ENCODE measurements at regions not wholly inside any gene's neighbourhood (a gene's known extent, or its start where the extent isn't known, plus 50 kb on each side); places are given as distances from the start of the nearest gene placed in this dataset.
"Not testable (repeated sequence)": the region's sequence is repeated elsewhere in the genome, so short reads cannot be mapped to it uniquely, and the experiment has no call there.

- DNase-seq: no peak
These were observed 474.2 kb upstream of the FTMT start for GRCh38 chr5:121377461-121377860.

- no peak for DNase-seq
These were observed 473.6 kb upstream of the FTMT start for GRCh38 chr5:121378046-121378445.

GRCh38 chr5:121378559-121379359 is 472.9 kb upstream of the FTMT start:
- no peak for DNase-seq

- DNase-seq: no peak
These were observed 471.6 kb upstream of the FTMT start for GRCh38 chr5:121380066-121380465.

GRCh38 chr5:121384359-121384758 is 467.3 kb upstream of the FTMT start:
- DNase-seq: no peak

- DNase-seq: no peak
These were observed 465.3 kb upstream of the FTMT start for GRCh38 chr5:121386334-121386733.

GRCh38 chr5:121396716-121397115 is 455.0 kb upstream of the FTMT start:
- DNase-seq: no peak

GRCh38 chr5:121399879-121400278 is 451.8 kb upstream of the FTMT start:
- DNase-seq: no peak

GRCh38 chr5:121408778-121409177 is 442.9 kb upstream of the FTMT start:
- DNase-seq: no peak

GRCh38 chr5:121415270-121415669 is 436.4 kb upstream of the FTMT start:
- DNase-seq: no peak

GRCh38 chr5:121421646-121422045 is 430.0 kb upstream of the FTMT start:
- DNase-seq: no peak

- no peak for DNase-seq
These were observed 426.7 kb upstream of the FTMT start for GRCh38 chr5:121424976-121425375.

GRCh38 chr5:121426153-121426552 is 425.5 kb upstream of the FTMT start:
- DNase-seq: no peak

- no peak for DNase-seq
These were observed 421.9 kb upstream of the FTMT start for GRCh38 chr5:121429761-121430160.

GRCh38 chr5:121430538-121430937 is 421.1 kb upstream of the FTMT start:
- DNase-seq: no peak

GRCh38 chr5:121445511-121445910 is 406.2 kb upstream of the FTMT start:
- no peak for DNase-seq

GRCh38 chr5:121462441-121462840 is 389.2 kb upstream of the FTMT start:
- no peak for DNase-seq

- DNase-seq: not testable (repeated sequence)
These were observed 380.5 kb upstream of the FTMT start for GRCh38 chr5:121471222-121471621.

- no peak for DNase-seq
These were observed 373.0 kb upstream of the FTMT start for GRCh38 chr5:121478636-121479035.

- no peak for DNase-seq
These were observed 372.3 kb upstream of the FTMT start for GRCh38 chr5:121479337-121479736.

GRCh38 chr5:121485281-121485680 is 366.4 kb upstream of the FTMT start:
- DNase-seq: no peak

- DNase-seq: not testable (repeated sequence)
These were observed 365.7 kb upstream of the FTMT start for GRCh38 chr5:121485999-121486398.

- no peak for DNase-seq
These were observed 361.7 kb upstream of the FTMT start for GRCh38 chr5:121489972-121490371.

GRCh38 chr5:121497176-121497575 is 354.5 kb upstream of the FTMT start:
- DNase-seq: no peak

GRCh38 chr5:121500310-121500709 is 351.4 kb upstream of the FTMT start:
- DNase-seq: no peak

Measured in NCI-H1417 treated with DMSO at 0.1 percent for 48 hours (cell line).